Esophagus squamous epithelium (tissue), 5 donors: ENCODE measurements at regions not wholly inside any gene's neighbourhood (a gene's known extent, or its start where the extent isn't known, plus 50 kb on each side); places are given as distances from the start of the nearest gene placed in this dataset.
"Not testable (repeated sequence)": the region's sequence is repeated elsewhere in the genome, so short reads cannot be mapped to it uniquely, and the experiment has no call there.

Experiments
- DNase-seq: peaks from one replicate; lab custom pipeline; 2025; lab: John Stamatoyannopoulos, UW
- H3K27ac ChIP-seq, 4 donors: fragments of 200-600 bp; sonication (generic); one replicate each; pipeline ENCODE4 v1.5.1; 2016 to 2019; ENCODE audit warnings: mild to moderate bottlenecking in 1 of 4
- H3K27me3 ChIP-seq, 4 donors: fragments of 200-600 bp; sonication (generic); 1 replicate in 3 of 4; 2 replicates in 1 of 4; pipeline versions ENCODE4 v1.5.1 to v1.6.0; 2017 to 2021; ENCODE audit warnings: antibody characterized with exemption in 1 of 4
- H3K36me3 ChIP-seq, 3 donors: fragments of 200-600 bp; sonication (generic); one replicate each; pipeline ENCODE4 v1.5.1; 2016 to 2019
- H3K4me1 ChIP-seq, 3 donors: fragments of 200-600 bp; sonication (generic); one replicate each; pipeline ENCODE4 v1.5.1; 2017 to 2019
- H3K4me3 ChIP-seq, 4 donors: fragments of 200-600 bp; sonication (generic); 1 replicate in 3 of 4; 2 replicates in 1 of 4; pipeline ENCODE4 v1.5.1; 2016 to 2019; ENCODE audit warnings: mild to moderate bottlenecking in 2 of 4, moderate library complexity in 1 of 4
- H3K9me3 ChIP-seq, 3 donors: fragments of 200-600 bp; sonication (generic); one replicate each; pipeline ENCODE4 v1.5.1; 2016 to 2019
- WGBS, 2 donors: methylation state at CpG; one replicate each; pipeline ENCODE4 v1.1.5; 2018; 5-methylcytosine and 5-hydroxymethylcytosine counted together
- intact Hi-C: fragments of 100-400 bp; cut with DNase I; formaldehyde crosslinking; loops from one replicate; pipeline ENCODE4 v1.15.0; 2022
- donor health status: DM: yes; HTN: yes; CAD: no.

DNA sequence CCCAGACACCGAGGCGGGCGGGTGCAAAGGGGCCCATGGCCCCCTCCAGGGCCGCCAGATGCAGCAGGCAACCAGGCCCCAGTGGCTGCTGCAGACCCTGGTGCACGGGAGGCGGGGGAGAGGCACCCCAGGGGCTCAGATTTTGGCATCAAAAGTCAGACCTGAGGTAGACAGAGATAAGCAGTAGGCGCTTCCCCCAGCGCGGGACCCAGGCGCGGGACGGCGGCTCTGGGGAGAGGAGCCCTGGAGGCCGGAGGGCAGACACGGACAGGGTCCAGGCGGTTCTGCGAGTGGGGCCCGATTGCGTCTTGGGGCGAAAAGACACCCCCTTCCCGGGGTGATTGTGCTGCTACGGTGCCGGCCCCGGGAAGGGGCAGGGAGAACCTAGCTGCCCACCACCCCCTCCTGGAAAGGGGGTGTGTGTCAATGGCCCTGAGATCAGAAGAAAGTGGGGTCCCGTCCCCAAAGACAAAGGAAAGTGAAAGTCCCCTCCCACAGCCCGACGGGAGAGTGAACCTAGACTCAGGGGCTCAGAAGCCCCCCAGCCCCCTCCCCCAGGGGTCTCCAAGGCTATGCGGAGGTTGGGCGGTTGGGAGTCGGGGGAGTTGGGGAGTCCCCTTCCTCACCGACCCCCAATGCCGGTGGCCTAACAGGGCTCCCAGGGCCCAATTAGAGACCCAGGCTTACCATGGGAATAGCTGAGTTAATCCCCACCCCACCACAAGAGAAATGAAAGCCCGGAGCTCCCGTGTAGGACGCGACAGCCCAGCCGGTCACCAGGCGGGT, 178.5 kb downstream of the SPATA31A1 start:
- intact Hi-C loops, result not testable (repeated sequence)

GRCh38 chr9:39534897-39535296, 179.4 kb downstream of the SPATA31A1 start:
- H3K27ac ChIP-seq, intact Hi-C loops, H3K9me3 ChIP-seq, H3K4me1 ChIP-seq, H3K4me3 ChIP-seq, DNase-seq, H3K27me3 ChIP-seq, H3K36me3 ChIP-seq: not testable (repeated sequence)
- WGBS, 2 donors, result no CpG with 5 or more reads among the region's 11 CpGs

More for the DNA sequence above, 178.5 kb downstream of the SPATA31A1 start:
- H3K36me3 ChIP-seq, H3K4me1 ChIP-seq, DNase-seq, H3K4me3 ChIP-seq, H3K9me3 ChIP-seq, H3K27me3 ChIP-seq, H3K27ac ChIP-seq: not testable (repeated sequence)
- WGBS, 2 donors, result no CpG with 5 or more reads among the region's 38 CpGs

DNA sequence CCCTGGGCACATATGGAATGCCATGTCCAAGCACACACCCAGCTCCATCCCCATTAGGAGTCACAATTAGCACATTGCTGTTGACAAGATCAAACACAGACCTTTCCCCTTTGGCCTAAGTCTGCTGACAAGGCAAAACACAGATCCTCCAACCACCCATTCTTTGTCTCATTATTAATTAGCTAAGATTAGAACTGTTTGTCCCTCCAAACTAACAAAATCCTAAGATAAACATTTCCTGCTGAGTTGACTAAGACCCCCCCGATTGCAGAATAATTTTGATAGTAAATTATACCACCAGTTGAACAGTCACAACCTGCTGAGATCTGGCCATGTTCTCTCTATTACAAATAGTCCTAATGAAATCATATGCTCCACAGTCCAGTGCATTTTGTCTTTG, 186.7 kb downstream of the SPATA31A1 start:
- H3K4me3 ChIP-seq, H3K9me3 ChIP-seq, H3K4me1 ChIP-seq, H3K36me3 ChIP-seq, H3K27ac ChIP-seq, H3K27me3 ChIP-seq, intact Hi-C loops, DNase-seq: not testable (repeated sequence)
- 42 to 70% methylated on average over 1 of the region's 1 CpG for WGBS, 2 donors

GRCh38 chr9:39545079-39545478, 189.6 kb downstream of the SPATA31A1 start:
- DNase-seq, H3K36me3 ChIP-seq, H3K4me1 ChIP-seq, H3K4me3 ChIP-seq, intact Hi-C loops, H3K27me3 ChIP-seq, H3K9me3 ChIP-seq, H3K27ac ChIP-seq: not testable (repeated sequence)

DNA sequence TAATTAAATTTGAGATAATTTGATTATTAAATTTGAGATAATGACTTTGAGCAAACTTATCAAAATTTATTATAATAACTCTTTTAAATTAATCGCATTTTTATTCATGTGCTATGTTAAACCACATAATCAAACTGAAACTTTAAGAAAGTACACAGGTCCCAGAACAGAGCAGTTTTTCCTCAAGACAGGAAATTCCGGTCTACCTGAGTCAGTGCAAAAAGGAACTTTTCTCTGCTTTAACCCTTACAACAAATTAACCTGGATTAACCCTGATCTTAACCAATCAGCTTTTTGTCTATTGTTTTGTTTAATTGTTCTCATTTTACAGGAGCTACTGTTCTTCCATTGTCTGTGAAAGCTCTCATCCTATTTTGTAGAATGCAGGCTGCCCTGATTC, 195.1 kb downstream of the SPATA31A1 start:
- H3K4me1 ChIP-seq, H3K27ac ChIP-seq, DNase-seq, H3K4me3 ChIP-seq, H3K9me3 ChIP-seq, H3K27me3 ChIP-seq, H3K36me3 ChIP-seq, intact Hi-C loops: not testable (repeated sequence)
- 55 to 71% methylated on average over 2 of the region's 2 CpGs for WGBS, 2 donors

- H3K36me3 ChIP-seq, H3K27me3 ChIP-seq, intact Hi-C loops, H3K27ac ChIP-seq, DNase-seq, H3K9me3 ChIP-seq, H3K4me1 ChIP-seq, H3K4me3 ChIP-seq: not testable (repeated sequence)
- 83 to 86% methylated on average over 1 of the region's 1 CpG for WGBS, 2 donors
These were observed 196.1 kb downstream of the SPATA31A1 start for GRCh38 chr9:39551544-39551943.

DNA sequence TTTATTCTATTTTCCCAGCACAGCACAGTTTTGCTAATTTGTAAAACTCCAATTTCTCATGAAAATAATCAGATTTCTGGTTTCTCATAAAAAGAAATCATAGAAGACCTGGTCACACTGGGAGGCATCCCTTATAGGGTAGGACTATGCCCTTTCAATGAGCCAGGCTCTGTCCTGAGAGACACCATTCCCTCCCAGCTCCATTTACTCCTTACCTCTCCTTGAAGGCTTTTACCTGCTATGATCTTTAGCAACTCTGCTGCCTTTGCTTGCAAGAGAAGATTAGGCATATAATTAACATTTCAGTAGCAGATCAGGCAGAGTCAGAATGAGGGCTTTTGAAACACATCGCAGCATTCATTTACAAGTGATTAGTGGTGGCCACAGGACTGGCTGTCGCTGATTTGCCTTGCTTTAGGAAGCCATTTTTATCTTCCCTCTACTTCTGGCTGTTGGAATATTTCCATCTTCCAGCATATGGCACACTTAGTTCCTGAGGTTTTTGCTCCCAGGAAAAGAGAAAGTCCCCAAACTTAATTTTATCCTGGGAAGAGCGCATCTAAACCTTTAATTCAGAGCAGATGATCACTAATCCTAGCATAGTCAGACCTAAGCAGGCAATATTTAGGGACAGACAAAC, 196.9 kb downstream of the SPATA31A1 start:
- DNase-seq, intact Hi-C loops, H3K4me1 ChIP-seq, H3K9me3 ChIP-seq, H3K4me3 ChIP-seq, H3K27ac ChIP-seq, H3K27me3 ChIP-seq, H3K36me3 ChIP-seq: not testable (repeated sequence)
- WGBS, 2 donors, result 67 to 70% methylated on average over 3 of the region's 3 CpGs

DNA sequence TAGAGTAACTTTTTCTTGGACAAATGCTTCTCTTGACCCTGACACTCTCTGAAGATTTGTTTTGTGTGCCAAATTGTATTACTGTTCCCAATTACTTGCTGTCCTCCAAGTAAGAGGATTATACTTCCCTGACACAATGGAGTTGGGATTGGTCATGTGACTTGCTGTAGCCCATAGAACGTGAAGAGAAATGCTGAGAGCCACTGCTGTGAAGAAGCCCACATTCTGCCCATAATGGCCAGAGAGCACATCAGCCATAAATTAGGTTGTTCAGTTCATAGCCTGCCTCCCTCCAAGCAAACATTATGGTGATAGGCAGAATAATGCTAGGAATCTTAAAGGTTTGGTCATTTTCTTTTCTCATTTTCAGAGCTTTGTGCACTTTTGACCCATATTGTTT, 198.9 kb downstream of the SPATA31A1 start:
- intact Hi-C loops, H3K4me1 ChIP-seq, H3K36me3 ChIP-seq, H3K4me3 ChIP-seq, H3K9me3 ChIP-seq, DNase-seq, H3K27ac ChIP-seq, H3K27me3 ChIP-seq: not testable (repeated sequence)
- no CpG with 5 or more reads among the region's 1 CpG for WGBS, 2 donors

DNA sequence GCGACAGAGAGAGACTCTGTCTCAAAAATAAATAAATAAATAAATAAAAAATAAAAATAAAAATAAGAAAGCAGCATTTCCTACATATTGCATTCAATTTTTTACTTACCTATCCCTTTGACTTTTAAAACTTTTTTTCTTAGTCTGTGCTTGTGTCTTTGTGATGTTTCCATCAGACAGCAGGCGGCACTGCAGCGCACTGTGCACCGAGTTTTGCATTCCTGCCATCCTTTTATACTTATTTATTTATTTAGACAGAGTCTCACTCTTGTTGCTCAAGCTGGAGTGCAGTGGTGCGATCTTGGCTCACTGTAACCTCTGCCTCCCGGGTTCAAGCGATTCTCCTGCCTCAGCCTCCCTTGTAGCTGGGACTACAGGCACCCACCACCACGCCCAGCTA, 203.9 kb downstream of the SPATA31A1 start:
- H3K36me3 ChIP-seq, H3K4me3 ChIP-seq, H3K4me1 ChIP-seq, DNase-seq, H3K27me3 ChIP-seq, H3K27ac ChIP-seq, H3K9me3 ChIP-seq, intact Hi-C loops: not testable (repeated sequence)
- WGBS, 2 donors, result 81 to 89% methylated on average over 8 of the region's 8 CpGs

- DNase-seq, H3K36me3 ChIP-seq, H3K27ac ChIP-seq, H3K4me1 ChIP-seq, H3K27me3 ChIP-seq, H3K4me3 ChIP-seq, intact Hi-C loops, H3K9me3 ChIP-seq: not testable (repeated sequence)
- 35 to 49% methylated on average over 5 to 6 of the region's 6 CpGs for WGBS, 2 donors
These were observed 211.3 kb downstream of the SPATA31A1 start for GRCh38 chr9:39566782-39567181.

DNA sequence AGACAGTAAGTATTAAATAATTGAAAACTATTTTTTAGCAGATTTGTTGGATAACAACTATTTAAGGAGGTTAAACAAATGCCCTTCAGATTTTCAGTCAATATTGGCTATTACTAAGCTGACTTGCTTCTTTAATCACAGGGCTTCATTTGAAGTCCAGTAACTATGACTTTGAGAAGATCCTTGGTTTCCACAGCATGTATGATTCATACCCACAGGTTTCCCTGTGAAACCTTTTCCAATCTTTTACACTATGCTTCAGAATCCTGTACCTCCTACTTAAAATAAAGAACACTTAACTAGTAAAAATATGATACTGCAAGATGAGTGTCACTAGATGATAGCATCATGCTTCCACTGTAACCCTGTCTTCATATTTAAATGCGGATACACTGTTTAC, 211.9 kb downstream of the SPATA31A1 start:
- H3K9me3 ChIP-seq, H3K4me3 ChIP-seq, H3K27me3 ChIP-seq, H3K36me3 ChIP-seq, DNase-seq, intact Hi-C loops, H3K4me1 ChIP-seq, H3K27ac ChIP-seq: not testable (repeated sequence)
- 79 to 94% methylated on average over 1 of the region's 1 CpG for WGBS, 2 donors

DNA sequence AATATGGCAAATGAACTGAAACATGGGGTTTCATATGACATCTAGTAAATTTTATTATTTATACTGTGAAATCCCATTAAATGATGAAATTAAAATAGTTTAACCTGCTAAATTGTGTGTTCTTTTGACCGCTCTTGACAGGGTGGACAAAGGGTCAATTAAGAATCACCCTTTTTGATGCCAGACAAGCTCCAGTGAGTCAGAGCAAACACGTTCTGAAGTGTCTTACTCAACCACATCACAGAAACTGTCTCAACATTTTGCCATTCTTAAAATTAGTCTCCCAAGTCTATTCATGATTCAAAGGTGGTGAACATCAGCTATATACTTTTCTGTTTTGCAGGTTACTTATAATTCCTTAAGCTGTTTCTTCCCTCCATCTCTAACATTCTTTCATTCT, 213.4 kb downstream of the SPATA31A1 start:
- H3K27me3 ChIP-seq, intact Hi-C loops, H3K9me3 ChIP-seq, H3K4me3 ChIP-seq, H3K27ac ChIP-seq, H3K36me3 ChIP-seq, DNase-seq, H3K4me1 ChIP-seq: not testable (repeated sequence)
- 50% methylated on average over 1 of the region's 2 CpGs; no CpG with 5 or more reads in 1 of the 2 donors for WGBS, 2 donors
